ENCODE measurements at regions not wholly inside any gene's neighbourhood (a gene's known extent, or its start where the extent isn't known, plus 50 kb on each side); places are given as distances from the start of the nearest gene placed in this dataset.

GRCh38 chr17:63224644-63225043 lies 221.5 kb downstream of the CYB561 start:
- no peak for TF ChIP-seq EZH2 (IDR thresholded peaks at IDR 0.05)
- TF ChIP-seq POLR2AphosphoS5 (IDR thresholded peaks at IDR 0.05; ENCODE audit: borderline replicate concordance, low read depth, low read length) = no peak
- TF ChIP-seq FOXP2 (optimal IDR thresholded peaks at IDR 0.05; ENCODE audit: control extremely low read depth, extremely low read length, insufficient read depth) = no peak
